ENCODE measurements at regions not wholly inside any gene's neighbourhood (a gene's known extent, or its start where the extent isn't known, plus 50 kb on each side); places are given as distances from the start of the nearest gene placed in this dataset.

DNA sequence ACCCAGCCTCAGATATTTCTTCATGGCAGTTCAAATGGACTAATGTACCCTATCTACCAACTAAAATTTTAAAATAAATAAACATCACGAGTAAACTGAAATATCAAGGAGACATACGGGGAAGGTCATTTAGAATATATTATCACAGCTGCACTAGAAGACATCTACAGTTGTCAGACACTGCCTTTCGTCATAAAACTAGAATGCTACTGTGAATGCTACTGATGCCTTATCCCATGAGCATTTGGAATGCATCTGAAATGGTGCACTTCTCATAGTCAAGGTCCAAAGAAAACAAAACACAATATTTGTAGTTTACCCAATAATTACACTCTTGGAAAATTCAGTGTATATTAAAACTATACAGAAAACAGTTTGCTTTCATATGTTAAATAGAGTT lies 165.2 kb downstream of the MREG start:
- H3K27me3 ChIP-seq (ENCODE audit: insufficient read depth, low read depth, low read length) = no peaks in the 10 kb centered on the region
- H3K9me3 ChIP-seq (ENCODE audit: low read length) = no peaks in the 10 kb centered on the region
- H3K4me3 ChIP-seq (ENCODE audit: low read length) = no peak overlapping the region
- TF ChIP-seq TAF1 (IDR thresholded peaks at IDR 0.05; ENCODE audit: low read depth) (no peak), EZH2 (IDR thresholded peaks at IDR 0.05; ENCODE audit: borderline replicate concordance, insufficient read depth, low read length, poor library complexity, severe bottlenecking) (no peak), SMC3 (conservative IDR thresholded peaks at IDR 0.05; ENCODE audit: poor library complexity) (no peak), MXI1 (conservative IDR thresholded peaks at IDR 0.05; ENCODE audit: poor library complexity, severe bottlenecking) (no peak), POLR2AphosphoS5 (IDR thresholded peaks at IDR 0.05) (no peak), RAD21 (conservative IDR thresholded peaks at IDR 0.05) (no peak), EP300 (conservative IDR thresholded peaks at IDR 0.05; ENCODE audit: poor library complexity, severe bottlenecking) (no peak)
- TF ChIP-seq, protein P1, sequence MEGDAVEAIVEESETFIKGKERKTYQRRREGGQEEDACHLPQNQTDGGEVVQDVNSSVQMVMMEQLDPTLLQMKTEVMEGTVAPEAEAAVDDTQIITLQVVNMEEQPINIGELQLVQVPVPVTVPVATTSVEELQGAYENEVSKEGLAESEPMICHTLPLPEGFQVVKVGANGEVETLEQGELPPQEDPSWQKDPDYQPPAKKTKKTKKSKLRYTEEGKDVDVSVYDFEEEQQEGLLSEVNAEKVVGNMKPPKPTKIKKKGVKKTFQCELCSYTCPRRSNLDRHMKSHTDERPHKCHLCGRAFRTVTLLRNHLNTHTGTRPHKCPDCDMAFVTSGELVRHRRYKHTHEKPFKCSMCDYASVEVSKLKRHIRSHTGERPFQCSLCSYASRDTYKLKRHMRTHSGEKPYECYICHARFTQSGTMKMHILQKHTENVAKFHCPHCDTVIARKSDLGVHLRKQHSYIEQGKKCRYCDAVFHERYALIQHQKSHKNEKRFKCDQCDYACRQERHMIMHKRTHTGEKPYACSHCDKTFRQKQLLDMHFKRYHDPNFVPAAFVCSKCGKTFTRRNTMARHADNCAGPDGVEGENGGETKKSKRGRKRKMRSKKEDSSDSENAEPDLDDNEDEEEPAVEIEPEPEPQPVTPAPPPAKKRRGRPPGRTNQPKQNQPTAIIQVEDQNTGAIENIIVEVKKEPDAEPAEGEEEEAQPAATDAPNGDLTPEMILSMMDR (IDR thresholded peaks at IDR 0.05; ENCODE audit: poor library complexity, severe bottlenecking) = no peak
- TF ChIP-seq, protein P2, sequence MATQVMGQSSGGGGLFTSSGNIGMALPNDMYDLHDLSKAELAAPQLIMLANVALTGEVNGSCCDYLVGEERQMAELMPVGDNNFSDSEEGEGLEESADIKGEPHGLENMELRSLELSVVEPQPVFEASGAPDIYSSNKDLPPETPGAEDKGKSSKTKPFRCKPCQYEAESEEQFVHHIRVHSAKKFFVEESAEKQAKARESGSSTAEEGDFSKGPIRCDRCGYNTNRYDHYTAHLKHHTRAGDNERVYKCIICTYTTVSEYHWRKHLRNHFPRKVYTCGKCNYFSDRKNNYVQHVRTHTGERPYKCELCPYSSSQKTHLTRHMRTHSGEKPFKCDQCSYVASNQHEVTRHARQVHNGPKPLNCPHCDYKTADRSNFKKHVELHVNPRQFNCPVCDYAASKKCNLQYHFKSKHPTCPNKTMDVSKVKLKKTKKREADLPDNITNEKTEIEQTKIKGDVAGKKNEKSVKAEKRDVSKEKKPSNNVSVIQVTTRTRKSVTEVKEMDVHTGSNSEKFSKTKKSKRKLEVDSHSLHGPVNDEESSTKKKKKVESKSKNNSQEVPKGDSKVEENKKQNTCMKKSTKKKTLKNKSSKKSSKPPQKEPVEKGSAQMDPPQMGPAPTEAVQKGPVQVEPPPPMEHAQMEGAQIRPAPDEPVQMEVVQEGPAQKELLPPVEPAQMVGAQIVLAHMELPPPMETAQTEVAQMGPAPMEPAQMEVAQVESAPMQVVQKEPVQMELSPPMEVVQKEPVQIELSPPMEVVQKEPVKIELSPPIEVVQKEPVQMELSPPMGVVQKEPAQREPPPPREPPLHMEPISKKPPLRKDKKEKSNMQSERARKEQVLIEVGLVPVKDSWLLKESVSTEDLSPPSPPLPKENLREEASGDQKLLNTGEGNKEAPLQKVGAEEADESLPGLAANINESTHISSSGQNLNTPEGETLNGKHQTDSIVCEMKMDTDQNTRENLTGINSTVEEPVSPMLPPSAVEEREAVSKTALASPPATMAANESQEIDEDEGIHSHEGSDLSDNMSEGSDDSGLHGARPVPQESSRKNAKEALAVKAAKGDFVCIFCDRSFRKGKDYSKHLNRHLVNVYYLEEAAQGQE (IDR thresholded peaks at IDR 0.05; ENCODE audit: borderline replicate concordance) = no peak
- H3K9ac ChIP-seq (ENCODE audit: low read length) = no peak overlapping the region
- no peaks in the 10 kb centered on the region for H3K9me2 ChIP-seq (ENCODE audit: insufficient read depth, low read length)
- H3K36me3 ChIP-seq (ENCODE audit: insufficient read depth, low read length) = no peaks in the 10 kb centered on the region
- H2AFZ ChIP-seq (ENCODE audit: low read depth, low read length) = no peak overlapping the region
- H3K79me2 ChIP-seq (replicated peaks; ENCODE audit: insufficient read depth, low read length) = no peaks in the 10 kb centered on the region
- no peak overlapping the region for H3K27ac ChIP-seq (ENCODE audit: low read length)
- H4K20me1 ChIP-seq (ENCODE audit: insufficient read depth) = no peaks in the 10 kb centered on the region
- H3F3A ChIP-seq (ENCODE audit: insufficient read depth, low read length, poor library complexity, severe bottlenecking) = no peaks in the 10 kb centered on the region
- no peak overlapping the region for H3K4me2 ChIP-seq (ENCODE audit: low read length)

DNA sequence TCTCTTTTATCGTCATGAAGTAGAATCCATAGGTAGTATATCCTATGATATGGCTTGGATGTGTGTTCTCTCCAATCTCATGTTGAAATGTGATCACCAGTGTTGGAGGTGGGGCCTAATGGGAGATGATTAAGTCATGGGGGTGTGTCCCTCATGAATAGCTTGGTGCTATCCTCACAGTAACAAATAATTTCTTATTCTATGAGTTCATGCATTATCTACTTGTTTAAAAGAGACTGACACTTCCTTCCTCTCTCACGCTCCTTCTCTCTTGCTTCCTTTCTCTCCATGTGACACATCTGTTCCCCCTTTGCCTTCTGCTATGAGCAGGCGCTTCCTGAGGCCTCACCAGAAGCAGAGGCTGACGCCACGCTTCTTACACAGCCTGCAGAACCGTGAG lies 165.6 kb downstream of the MREG start:
- Histone ChIP-seq H2AFZ (ENCODE audit: low read depth, low read length) (no peak overlapping the region), H3K27me3 (ENCODE audit: insufficient read depth, low read depth, low read length) (no peaks in the 10 kb centered on the region), H4K20me1 (ENCODE audit: insufficient read depth) (no peaks in the 10 kb centered on the region), H3K27ac (ENCODE audit: low read length) (no peak overlapping the region), H3K4me2 (ENCODE audit: low read length) (no peak overlapping the region), H3K4me3 (ENCODE audit: low read length) (no peak overlapping the region), H3K36me3 (ENCODE audit: insufficient read depth, low read length) (no peaks in the 10 kb centered on the region), H3K9me2 (ENCODE audit: insufficient read depth, low read length) (no peaks in the 10 kb centered on the region), H3F3A (ENCODE audit: insufficient read depth, low read length, poor library complexity, severe bottlenecking) (no peaks in the 10 kb centered on the region), H3K79me2 (replicated peaks; ENCODE audit: insufficient read depth, low read length) (no peaks in the 10 kb centered on the region), H3K9ac (ENCODE audit: low read length) (no peak overlapping the region), H3K9me3 (ENCODE audit: low read length) (no peaks in the 10 kb centered on the region)
- no peak for TF ChIP-seq EP300 (conservative IDR thresholded peaks at IDR 0.05; ENCODE audit: poor library complexity, severe bottlenecking)
- TF ChIP-seq RAD21 (conservative IDR thresholded peaks at IDR 0.05) = no peak
- no peak for TF ChIP-seq EZH2 (IDR thresholded peaks at IDR 0.05; ENCODE audit: borderline replicate concordance, insufficient read depth, low read length, poor library complexity, severe bottlenecking)
- no peak for TF ChIP-seq MXI1 (conservative IDR thresholded peaks at IDR 0.05; ENCODE audit: poor library complexity, severe bottlenecking)
- no peak for TF ChIP-seq POLR2AphosphoS5 (IDR thresholded peaks at IDR 0.05)
- TF ChIP-seq, protein P1 (IDR thresholded peaks at IDR 0.05; ENCODE audit: poor library complexity, severe bottlenecking) = no peak
- no peak for TF ChIP-seq TAF1 (IDR thresholded peaks at IDR 0.05; ENCODE audit: low read depth)
- TF ChIP-seq, protein P2 (IDR thresholded peaks at IDR 0.05; ENCODE audit: borderline replicate concordance) = no peak

Data from neural cell (in vitro differentiated cells).